PC-3 (cell line): ENCODE measurements at regions not wholly inside any gene's neighbourhood (a gene's known extent, or its start where the extent isn't known, plus 50 kb on each side); places are given as distances from the start of the nearest gene placed in this dataset.

Experiments used
- ATAC-seq: fragments of 200-7000 bp; cut with Tn5 transposase; 2 replicates; pipeline ENCODE4 v1.9.1; 2020; ENCODE audit warnings: mild to moderate bottlenecking, moderate library complexity
- BruUV-seq: library from RNA; stranded (reverse); fragments of 400-500 nt; replicated peaks from 2 replicates; lab custom pipeline; 2021; lab: Mats Ljungman, UMichigan
- CTCF ChIA-PET: fragments of 300-600 bp; sonication (Branson Sonifier 250); formaldehyde crosslinking; loops from one replicate; lab custom pipeline; 2022; ENCODE audit warnings: antibody characterized with exemption; lab: Charles Lee
- POLR2A ChIA-PET: fragments of 300-600 bp; sonication (Branson Sonifier 250); formaldehyde crosslinking; loops from one replicate; lab custom pipeline; 2022; ENCODE audit warnings: antibody characterized with exemption; ENCODE audit not compliant: unreplicated experiment; lab: Charles Lee
- DNase-seq: peaks from one replicate; pipeline ENCODE4 v3.0.0-alpha.2; 2015
- H2AFZ ChIP-seq: fragments of 300-600 bp; sonication (generic); 2 replicates; pipeline ENCODE4 v1.6.0; 2016; ENCODE audit warnings: antibody characterized with exemption, low read length
- H3F3A ChIP-seq: fragments of 300-600 bp; sonication (generic); one replicate; pipeline ENCODE4 v1.6.0; 2017; ENCODE audit warnings: antibody characterized with exemption, low read length, control low read depth, mild to moderate bottlenecking; ENCODE audit not compliant: unreplicated experiment
- H3K27ac ChIP-seq: fragments of 300-600 bp; sonication (generic); 2 replicates; pipeline ENCODE4 v1.5.1; 2016; ENCODE audit warnings: mild to moderate bottlenecking, low read length
- H3K27me3 ChIP-seq: fragments of 300-600 bp; sonication (generic); 2 replicates; pipeline ENCODE4 v1.6.1; 2016; ENCODE audit warnings: low read length, mixed read lengths
- H3K36me3 ChIP-seq: fragments of 300-600 bp; sonication (generic); 2 replicates; pipeline ENCODE4 v1.6.1; 2016; ENCODE audit warnings: low read depth, mixed run types, low read length, mixed read lengths
- H3K4me1 ChIP-seq: fragments of 300-600 bp; sonication (generic); 2 replicates; pipeline ENCODE4 v1.5.1; 2016; ENCODE audit warnings: low read length; ENCODE audit not compliant: insufficient read depth
- H3K4me2 ChIP-seq: fragments of 300-600 bp; sonication (generic); 2 replicates; pipeline ENCODE4 v1.6.0; 2016; ENCODE audit warnings: low read length
- H3K4me3 ChIP-seq: fragments of 300-600 bp; sonication (generic); 2 replicates; pipeline ENCODE4 v1.5.1; 2016; ENCODE audit warnings: mild to moderate bottlenecking, low read length, mixed read lengths
- H3K79me2 ChIP-seq: fragments of 300-600 bp; sonication (generic); 2 replicates; pipeline ENCODE4 v1.6.1; 2017; ENCODE audit warnings: low read length, mixed read lengths
- H3K9ac ChIP-seq: fragments of 300-600 bp; sonication (generic); 2 replicates; pipeline ENCODE4 v1.6.0; 2016; ENCODE audit warnings: mild to moderate bottlenecking, low read length
- H3K9me2 ChIP-seq: fragments of 300-600 bp; sonication (generic); replicated peaks from 2 replicates; pipeline ENCODE4 v1.6.1; 2016; ENCODE audit warnings: mixed run types, low read length, mixed read lengths
- H3K9me3 ChIP-seq: fragments of 300-600 bp; sonication (generic); 2 replicates; pipeline ENCODE4 v1.6.1; 2016; ENCODE audit warnings: low read length, mixed read lengths
- H4K20me1 ChIP-seq: fragments of 300-600 bp; sonication (generic); 2 replicates; pipeline ENCODE4 v1.6.1; 2016; ENCODE audit warnings: low read length, mixed read lengths
- CTCF ChIP-seq: fragments of 300-600 bp; sonication (generic); conservative IDR thresholded peaks from 2 replicates; pipeline ENCODE4 v1.5.1; 2017; ENCODE audit warnings: antibody characterized with exemption, low read depth, mild to moderate bottlenecking, low read length
- EZH2 ChIP-seq: fragments of 300-600 bp; sonication (generic); IDR thresholded peaks from one replicate; pipeline ENCODE4 v1.6.1; 2017; ENCODE audit warnings: antibody characterized with exemption, mild to moderate bottlenecking, low read length; ENCODE audit not compliant: unreplicated experiment
- EZH2phosphoT487 ChIP-seq: fragments of 300-600 bp; sonication (generic); IDR thresholded peaks from 2 replicates; pipeline ENCODE4 v1.6.1; 2018; ENCODE audit warnings: mild to moderate bottlenecking, antibody characterized with exemption, low read length, borderline replicate concordance
- intact Hi-C: fragments of 100-400 bp; cut with micrococcal nuclease; formaldehyde crosslinking; loops from 2 replicates; pipeline ENCODE4 v1.9.0; 2023

GRCh38 chr15:66875588-66876420, 173.8 kb downstream of the SMAD6 start:
- POLR2A ChIA-PET, result no interaction called here
- Histone ChIP-seq H3K4me2 (no peak overlapping the region), H3K9ac (no peak overlapping the region), H3K4me1 (no peaks in the 10 kb centered on the region), H3K4me3 (no peak overlapping the region), H3F3A (no peaks in the 10 kb centered on the region), H3K36me3 (no peaks in the 10 kb centered on the region), H3K79me2 (no peaks in the 10 kb centered on the region), H3K9me3 (no peaks in the 10 kb centered on the region), H3K27me3 (no peaks in the 10 kb centered on the region), H3K27ac (no peak overlapping the region), H4K20me1 (no peaks in the 10 kb centered on the region), H3K9me2 (no peaks in the 10 kb centered on the region), H2AFZ (no peak overlapping the region)
- no peak for DNase-seq
- no peak for ATAC-seq
- TF ChIP-seq CTCF (no peak), EZH2 (no peak), EZH2phosphoT487 (no peak)
- BruUV-seq, result no TSS peak
- CTCF ChIA-PET, result no interaction called here
- intact Hi-C loops, result no loop called here

GRCh38 chr15:66876421-66876730, 174.3 kb downstream of the SMAD6 start:
- TF ChIP-seq CTCF (no peak), EZH2 (no peak), EZH2phosphoT487 (no peak)
- H3K79me2 ChIP-seq, result no peaks in the 10 kb centered on the region
- no peak for ATAC-seq
- H3K4me1 ChIP-seq, result no peaks in the 10 kb centered on the region
- no peak overlapping the region for H3K4me2 ChIP-seq
- no peak overlapping the region for H3K4me3 ChIP-seq
- no peaks in the 10 kb centered on the region for H3K27me3 ChIP-seq
- BruUV-seq, result no TSS peak
- no peak overlapping the region for H3K27ac ChIP-seq
- no peaks in the 10 kb centered on the region for H3F3A ChIP-seq
- no peaks in the 10 kb centered on the region for H3K36me3 ChIP-seq
- H2AFZ ChIP-seq, result no peak overlapping the region
- no peak overlapping the region for H3K9ac ChIP-seq
- POLR2A ChIA-PET, result no interaction called here
- intact Hi-C loops, result no loop called here
- no peak for DNase-seq
- no peaks in the 10 kb centered on the region for H3K9me2 ChIP-seq
- H3K9me3 ChIP-seq, result no peaks in the 10 kb centered on the region
- CTCF ChIA-PET, result no interaction called here
- H4K20me1 ChIP-seq, result no peaks in the 10 kb centered on the region

GRCh38 chr15:66876731-66877476, 174.9 kb downstream of the SMAD6 start:
- Histone ChIP-seq H3K9me3 (no peaks in the 10 kb centered on the region), H3K4me1 (peaks cover 2% of the 10 kb centered on the region), H4K20me1 (no peaks in the 10 kb centered on the region), H3K36me3 (no peaks in the 10 kb centered on the region), H3K27ac (no peak overlapping the region), H3K27me3 (no peaks in the 10 kb centered on the region), H3F3A (no peaks in the 10 kb centered on the region), H3K4me2 (no peak overlapping the region), H3K9ac (no peak overlapping the region), H2AFZ (no peak overlapping the region), H3K4me3 (no peak overlapping the region), H3K9me2 (no peaks in the 10 kb centered on the region), H3K79me2 (no peaks in the 10 kb centered on the region)
- no peak for ATAC-seq
- POLR2A ChIA-PET, result no interaction called here
- TF ChIP-seq CTCF (no peak), EZH2 (no peak), EZH2phosphoT487 (no peak)
- DNase-seq, result no peak
- no TSS peak for BruUV-seq
- intact Hi-C loops, result no loop called here
- CTCF ChIA-PET, result no interaction called here
